A673 (cell line): ENCODE measurements at regions not wholly inside any gene's neighbourhood (a gene's known extent, or its start where the extent isn't known, plus 50 kb on each side); places are given as distances from the start of the nearest gene placed in this dataset.

Experiments used
- BruUV-seq: library from RNA; stranded (reverse); fragments of 400-500 nt; replicated peaks from 2 replicates; lab custom pipeline; 2021; lab: Mats Ljungman, UMichigan
- CTCF ChIA-PET: fragments of 300-600 bp; sonication (Branson Sonifier 250); formaldehyde crosslinking; loops from one replicate; lab custom pipeline; 2022; ENCODE audit warnings: antibody characterized with exemption; lab: Charles Lee
- POLR2A ChIA-PET: fragments of 300-600 bp; sonication (Branson Sonifier 250); formaldehyde crosslinking; loops from one replicate; lab custom pipeline; 2022; ENCODE audit warnings: antibody characterized with exemption; ENCODE audit not compliant: low non-redundant PET; lab: Charles Lee
- DNase-seq: peaks from one replicate; pipeline ENCODE4 v3.0.0-alpha.2; 2015; ENCODE audit warnings: low spot score
- H3K27ac ChIP-seq: fragments of 200-600 bp; sonication (generic); 2 replicates; pipeline ENCODE4 v1.5.1; 2016; ENCODE audit warnings: mixed run types, low read depth, mild to moderate bottlenecking, mixed read lengths, antibody characterized with exemption, low read length; ENCODE audit not compliant: poor library complexity, severe bottlenecking
- H3K27me3 ChIP-seq: fragments of 200-600 bp; sonication (generic); replicated peaks from 2 replicates; pipeline ENCODE4 v1.6.1; 2017; ENCODE audit warnings: mixed run types, low read depth, mild to moderate bottlenecking, mixed read lengths, antibody characterized with exemption, low read length; ENCODE audit not compliant: insufficient read depth, poor library complexity
- H3K36me3 ChIP-seq: fragments of 200-600 bp; sonication (generic); 2 replicates; pipeline ENCODE4 v1.6.1; 2016; ENCODE audit warnings: mixed run types, mild to moderate bottlenecking, mixed read lengths, antibody characterized with exemption, low read length; ENCODE audit not compliant: insufficient read depth, poor library complexity, severe bottlenecking
- H3K4me1 ChIP-seq: fragments of 200-600 bp; sonication (generic); 2 replicates; pipeline ENCODE4 v1.6.1; 2017; ENCODE audit warnings: mixed run types, mild to moderate bottlenecking, mixed read lengths, antibody characterized with exemption, low read length; ENCODE audit not compliant: insufficient read depth, poor library complexity, severe bottlenecking
- H3K4me3 ChIP-seq: fragments of 200-600 bp; sonication (generic); 2 replicates; pipeline ENCODE4 v1.5.1; 2016; ENCODE audit warnings: low read depth, mixed run types, mild to moderate bottlenecking, mixed read lengths, low read length; ENCODE audit not compliant: poor library complexity, severe bottlenecking
- H3K9me3 ChIP-seq: fragments of 200-600 bp; sonication (generic); 2 replicates; pipeline ENCODE4 v1.6.1; 2016; ENCODE audit warnings: mixed run types, low read depth, mild to moderate bottlenecking, mixed read lengths, antibody characterized with exemption, low read length; ENCODE audit not compliant: poor library complexity, severe bottlenecking
- EZH2 ChIP-seq: fragments of 200-600 bp; sonication (generic); IDR thresholded peaks from 2 replicates; pipeline ENCODE4 v1.6.1; 2017; ENCODE audit warnings: borderline replicate concordance, low read depth, mild to moderate bottlenecking, mixed read lengths, antibody characterized with exemption, low read length; ENCODE audit not compliant: poor library complexity, severe bottlenecking
- intact Hi-C: fragments of 100-400 bp; cut with micrococcal nuclease; formaldehyde crosslinking; loops from one replicate; pipeline ENCODE4 v1.10.0; 2022; ENCODE audit not compliant: unreplicated experiment
- TF ChIP-seq, protein P1 (sequence below): fragments of 300-800, 200-600 bp; sonication (generic); conservative IDR thresholded peaks from 2 replicates; pipeline ENCODE4 v1.5.1; 2017; ENCODE audit warnings: low read depth, mild to moderate bottlenecking, antibody characterized with exemption, low read length, moderate library complexity, mixed read lengths

DNA sequence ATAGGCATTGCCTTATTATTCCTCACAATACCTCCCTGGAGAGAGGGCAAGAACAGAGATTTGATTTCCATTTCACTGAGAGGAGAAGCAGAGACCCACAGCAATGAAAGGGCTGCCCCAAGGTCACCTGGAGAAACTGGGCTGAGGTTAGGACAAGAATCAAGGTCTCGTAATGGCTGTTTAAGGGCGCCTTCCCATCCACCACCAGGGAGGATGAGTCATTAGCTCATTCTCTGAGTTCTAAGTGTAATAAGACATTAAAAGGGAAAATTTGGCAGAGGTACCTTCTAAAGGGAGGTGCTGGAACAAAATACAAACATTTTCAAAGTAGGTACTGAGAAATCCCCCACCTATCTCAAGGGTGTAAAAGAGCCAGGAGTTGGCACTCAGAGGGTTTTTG lies 52.6 kb upstream of the TCERG1 start:
- ChIA-PET POLR2A (no interaction called here), CTCF (no interaction called here)
- BruUV-seq = no TSS peak
- Histone ChIP-seq H3K4me3 (no peak overlapping the region), H3K4me1 (no peaks in the 10 kb centered on the region), H3K36me3 (no peaks in the 10 kb centered on the region), H3K27ac (no peak overlapping the region), H3K27me3 (peaks cover 5% of the 10 kb centered on the region), H3K9me3 (no peaks in the 10 kb centered on the region)
- intact Hi-C loops = no loop called here
- no peak for TF ChIP-seq EZH2
- TF ChIP-seq, protein P1, sequence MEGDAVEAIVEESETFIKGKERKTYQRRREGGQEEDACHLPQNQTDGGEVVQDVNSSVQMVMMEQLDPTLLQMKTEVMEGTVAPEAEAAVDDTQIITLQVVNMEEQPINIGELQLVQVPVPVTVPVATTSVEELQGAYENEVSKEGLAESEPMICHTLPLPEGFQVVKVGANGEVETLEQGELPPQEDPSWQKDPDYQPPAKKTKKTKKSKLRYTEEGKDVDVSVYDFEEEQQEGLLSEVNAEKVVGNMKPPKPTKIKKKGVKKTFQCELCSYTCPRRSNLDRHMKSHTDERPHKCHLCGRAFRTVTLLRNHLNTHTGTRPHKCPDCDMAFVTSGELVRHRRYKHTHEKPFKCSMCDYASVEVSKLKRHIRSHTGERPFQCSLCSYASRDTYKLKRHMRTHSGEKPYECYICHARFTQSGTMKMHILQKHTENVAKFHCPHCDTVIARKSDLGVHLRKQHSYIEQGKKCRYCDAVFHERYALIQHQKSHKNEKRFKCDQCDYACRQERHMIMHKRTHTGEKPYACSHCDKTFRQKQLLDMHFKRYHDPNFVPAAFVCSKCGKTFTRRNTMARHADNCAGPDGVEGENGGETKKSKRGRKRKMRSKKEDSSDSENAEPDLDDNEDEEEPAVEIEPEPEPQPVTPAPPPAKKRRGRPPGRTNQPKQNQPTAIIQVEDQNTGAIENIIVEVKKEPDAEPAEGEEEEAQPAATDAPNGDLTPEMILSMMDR = no peak
- no peak for DNase-seq

DNA sequence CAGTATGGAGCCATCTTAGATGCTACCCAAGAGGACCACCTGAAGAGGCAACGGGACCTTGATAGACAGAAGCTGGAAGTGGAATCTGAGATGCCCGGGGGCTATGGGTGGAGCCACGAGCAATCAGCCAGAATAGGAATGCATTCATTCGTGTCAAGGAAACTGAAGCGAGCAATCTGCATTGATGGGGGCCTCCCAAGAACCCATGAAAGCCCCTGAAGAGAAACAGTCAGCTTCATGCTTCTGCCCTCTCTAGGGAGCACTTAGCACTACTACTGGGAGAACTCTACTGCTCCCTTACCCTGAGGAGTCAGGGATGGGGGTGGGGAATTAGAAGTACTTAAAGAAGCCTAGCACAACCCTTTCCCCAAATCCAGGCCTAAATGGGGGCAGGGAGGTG lies 51.9 kb upstream of the TCERG1 start:
- H3K4me3 ChIP-seq = no peak overlapping the region
- TF ChIP-seq EZH2 = no peak
- TF ChIP-seq, protein P1 = no peak
- BruUV-seq = no TSS peak
- H3K27ac ChIP-seq = no peak overlapping the region
- CTCF ChIA-PET = no interaction called here
- POLR2A ChIA-PET = no interaction called here
- H3K36me3 ChIP-seq = no peaks in the 10 kb centered on the region
- H3K27me3 ChIP-seq = peaks cover 5% of the 10 kb centered on the region
- peak; percentile 17 for DNase-seq
- intact Hi-C loops = no loop called here
- H3K4me1 ChIP-seq = no peaks in the 10 kb centered on the region
- no peaks in the 10 kb centered on the region for H3K9me3 ChIP-seq
